ENCODE measurements at regions not wholly inside any gene's neighbourhood (a gene's known extent, or its start where the extent isn't known, plus 50 kb on each side); places are given as distances from the start of the nearest gene placed in this dataset.

DNA sequence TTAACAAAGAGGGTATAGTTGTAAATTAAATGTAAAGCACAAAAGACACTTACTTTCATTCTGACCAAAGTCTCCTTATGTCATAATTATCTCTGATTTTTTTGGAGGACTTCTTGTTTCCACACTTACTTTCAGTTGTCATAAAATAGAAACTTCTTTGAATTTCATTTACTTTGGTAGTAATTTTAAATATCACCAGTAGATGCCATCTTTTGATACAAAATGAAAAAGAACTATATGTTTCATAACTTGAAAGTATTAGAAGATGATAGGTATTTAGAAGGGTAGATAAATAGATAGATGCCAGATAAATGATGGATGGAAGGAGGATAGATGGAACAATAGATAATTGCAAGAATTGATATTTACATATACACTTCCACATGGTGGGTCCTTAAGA, 1865.3 kb upstream of the CDH9 start:
- peak in 1 of 4 experiments; percentile 15 for TF ChIP-seq CTCF (IDR thresholded peaks at IDR 0.05)
- TF ChIP-seq POLR2A (IDR thresholded peaks at IDR 0.05) = no peak
- TF ChIP-seq POLR2AphosphoS5 (IDR thresholded peaks at IDR 0.05) = no peak

Data from prostate gland (tissue), 2 donors.